ENCODE measurements at regions not wholly inside any gene's neighbourhood (a gene's known extent, or its start where the extent isn't known, plus 50 kb on each side); places are given as distances from the start of the nearest gene placed in this dataset.
"Not testable (repeated sequence)": the region's sequence is repeated elsewhere in the genome, so short reads cannot be mapped to it uniquely, and the experiment has no call there.

DNA sequence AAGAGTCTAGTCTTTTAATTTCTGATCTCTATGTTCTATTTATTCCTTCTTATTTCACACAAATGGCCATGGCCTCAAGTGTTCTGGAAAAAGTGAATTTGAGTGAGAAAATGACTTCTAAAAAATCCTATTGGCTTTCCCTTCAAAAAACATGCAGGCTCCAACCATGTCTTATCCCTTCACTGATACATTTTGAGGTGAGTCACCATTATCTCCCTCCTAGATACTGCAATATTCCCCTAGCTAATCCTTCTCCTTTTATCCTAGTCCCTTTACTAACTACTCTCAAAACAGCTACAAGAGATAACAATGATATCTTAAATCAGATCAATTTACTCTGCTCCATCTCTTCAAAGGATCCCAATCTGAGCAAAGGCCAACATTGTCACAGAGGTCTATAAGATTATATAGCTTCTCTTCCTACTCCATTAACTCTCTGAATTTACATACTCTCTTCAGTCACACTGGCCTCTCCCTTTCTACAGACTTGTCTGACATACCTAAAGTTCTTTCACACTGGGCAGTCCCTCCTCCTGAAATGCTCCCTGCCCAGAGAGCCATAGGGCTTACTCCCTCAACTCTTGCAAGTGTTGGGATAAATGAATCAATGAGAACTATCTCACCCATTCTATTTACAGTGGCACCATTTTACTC lies 129.2 kb downstream of the TENT5A start:
- H3K36me3 ChIP-seq (ENCODE audit: control insufficient read depth, insufficient read depth, low read length), result no peaks in the 10 kb centered on the region
- H3K27me3 ChIP-seq (ENCODE audit: control insufficient read depth, insufficient read depth, low read length), result no peaks in the 10 kb centered on the region
- no peaks in the 10 kb centered on the region for H3K9me3 ChIP-seq (ENCODE audit: control insufficient read depth, low read length)
- no peak overlapping the region for H3K4me3 ChIP-seq (ENCODE audit: low read length)
- H3K4me1 ChIP-seq (ENCODE audit: control insufficient read depth, insufficient read depth, low read length), result no peaks in the 10 kb centered on the region
- no peak overlapping the region for H3K9ac ChIP-seq (ENCODE audit: low read length)

DNA sequence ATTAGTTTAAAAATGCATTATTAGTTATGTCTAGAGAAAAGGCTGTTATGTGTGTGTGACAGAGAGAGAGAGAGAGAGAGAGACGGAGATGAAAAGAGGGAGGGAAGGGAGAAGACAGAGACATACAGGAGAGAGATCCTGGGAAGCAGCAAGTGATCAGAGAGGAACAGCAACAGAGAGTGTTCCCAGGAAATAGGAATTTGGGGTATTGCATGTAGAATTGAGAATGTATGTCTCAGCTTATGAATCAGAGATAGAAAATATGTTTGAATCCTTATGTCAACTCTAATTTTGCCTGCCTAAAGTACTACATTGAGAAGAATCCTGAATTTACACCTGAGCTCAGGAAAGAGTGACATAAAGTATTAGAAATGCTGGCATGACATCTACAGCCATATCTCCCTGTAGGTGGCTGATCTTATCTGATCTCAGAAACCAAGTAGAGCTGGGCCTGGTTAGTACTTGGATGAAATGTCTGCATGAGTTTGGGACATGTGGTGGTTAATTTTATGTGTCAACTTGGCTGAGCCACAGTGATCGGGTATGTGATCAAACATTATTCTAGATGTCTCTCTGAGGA lies 130.6 kb downstream of the TENT5A start:
- H3K36me3 ChIP-seq (ENCODE audit: control insufficient read depth, insufficient read depth, low read length), result no peaks in the 10 kb centered on the region

DNA sequence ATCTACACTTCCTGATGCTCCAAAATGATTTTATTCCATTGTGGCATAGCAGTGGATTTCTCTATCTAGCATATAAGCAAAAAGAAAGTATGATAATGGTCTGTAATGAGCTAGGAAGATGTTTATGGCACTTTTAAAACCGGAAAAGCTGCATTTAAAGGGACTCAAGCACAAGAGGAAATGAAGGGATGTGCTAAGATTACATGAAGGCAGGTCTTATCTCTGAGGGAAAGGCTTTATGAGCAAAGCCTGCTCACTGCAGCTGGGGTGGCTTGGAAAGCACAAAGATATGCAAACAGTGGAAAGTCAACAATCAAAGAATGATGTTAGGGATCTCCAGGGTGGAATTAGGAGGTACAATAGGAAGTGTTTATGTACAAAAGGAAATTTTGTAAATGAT lies 138.2 kb downstream of the TENT5A start:
- H3K9ac ChIP-seq (ENCODE audit: low read length), result no peak overlapping the region
- no peak overlapping the region for H3K4me3 ChIP-seq (ENCODE audit: low read length)
- H3K9me3 ChIP-seq (ENCODE audit: control insufficient read depth, low read length), result no peaks in the 10 kb centered on the region
- no peaks in the 10 kb centered on the region for H3K36me3 ChIP-seq (ENCODE audit: control insufficient read depth, insufficient read depth, low read length)
- no peaks in the 10 kb centered on the region for H3K27me3 ChIP-seq (ENCODE audit: control insufficient read depth, insufficient read depth, low read length)
- H3K4me1 ChIP-seq (ENCODE audit: control insufficient read depth, insufficient read depth, low read length), result peaks cover 9% of the 10 kb centered on the region

More for the DNA sequence above, 130.6 kb downstream of the TENT5A start:
- no peaks in the 10 kb centered on the region for H3K9me3 ChIP-seq (ENCODE audit: control insufficient read depth, low read length)
- H3K9ac ChIP-seq (ENCODE audit: low read length), result no peak overlapping the region
- H3K4me3 ChIP-seq (ENCODE audit: low read length), result no peak overlapping the region
- H3K4me1 ChIP-seq (ENCODE audit: control insufficient read depth, insufficient read depth, low read length), result no peaks in the 10 kb centered on the region
- no peaks in the 10 kb centered on the region for H3K27me3 ChIP-seq (ENCODE audit: control insufficient read depth, insufficient read depth, low read length)

DNA sequence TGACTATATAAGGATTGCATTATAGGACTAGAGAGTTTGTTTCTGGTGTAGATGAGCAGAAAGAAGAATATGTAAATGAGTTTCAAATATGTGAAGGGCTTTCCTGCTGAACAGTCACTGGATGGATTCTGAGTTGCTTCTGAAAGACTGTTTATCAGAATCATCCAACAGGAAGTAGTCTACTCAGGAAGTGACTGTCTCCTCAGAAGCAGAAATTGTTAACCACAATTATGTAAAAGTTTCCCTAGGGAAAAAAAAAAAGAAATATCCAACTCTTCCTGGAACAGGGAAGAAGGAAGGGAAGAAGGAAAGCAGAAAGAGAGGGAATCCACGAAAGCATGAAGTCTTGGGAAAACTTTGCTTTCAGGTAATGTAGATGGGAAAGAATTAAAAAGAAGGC lies 138.9 kb downstream of the TENT5A start:
- no peaks in the 10 kb centered on the region for H3K36me3 ChIP-seq (ENCODE audit: control insufficient read depth, insufficient read depth, low read length)
- H3K9me3 ChIP-seq (ENCODE audit: control insufficient read depth, low read length), result no peaks in the 10 kb centered on the region
- no peaks in the 10 kb centered on the region for H3K27me3 ChIP-seq (ENCODE audit: control insufficient read depth, insufficient read depth, low read length)
- H3K4me1 ChIP-seq (ENCODE audit: control insufficient read depth, insufficient read depth, low read length), result peaks cover 9% of the 10 kb centered on the region
- no peak overlapping the region for H3K4me3 ChIP-seq (ENCODE audit: low read length)
- H3K9ac ChIP-seq (ENCODE audit: low read length), result no peak overlapping the region

DNA sequence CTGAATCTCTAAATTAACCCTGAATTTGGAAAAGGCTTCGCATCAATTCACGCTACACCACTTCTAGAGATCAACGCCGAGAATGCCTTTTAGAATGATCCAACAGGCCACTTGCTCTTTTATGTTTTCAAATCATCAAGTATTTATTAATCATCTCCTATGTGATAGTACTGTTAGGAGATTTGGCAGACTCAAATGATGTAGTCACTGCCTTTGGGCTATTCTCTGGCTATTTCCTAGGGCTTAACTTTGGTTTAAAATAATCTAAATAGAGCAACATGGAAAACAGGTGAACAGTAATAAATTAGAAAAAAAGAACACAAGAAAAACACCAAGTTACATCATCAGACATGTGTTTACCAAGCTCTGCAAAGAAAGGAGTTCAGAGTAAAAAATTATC lies 140.3 kb downstream of the TENT5A start:
- Histone ChIP-seq H3K27me3 (ENCODE audit: control insufficient read depth, insufficient read depth, low read length) (no peaks in the 10 kb centered on the region), H3K4me3 (ENCODE audit: low read length) (no peak overlapping the region), H3K9ac (ENCODE audit: low read length) (no peak overlapping the region), H3K4me1 (ENCODE audit: control insufficient read depth, insufficient read depth, low read length) (peaks cover 9% of the 10 kb centered on the region), H3K9me3 (ENCODE audit: control insufficient read depth, low read length) (no peaks in the 10 kb centered on the region), H3K36me3 (ENCODE audit: control insufficient read depth, insufficient read depth, low read length) (no peaks in the 10 kb centered on the region)

DNA sequence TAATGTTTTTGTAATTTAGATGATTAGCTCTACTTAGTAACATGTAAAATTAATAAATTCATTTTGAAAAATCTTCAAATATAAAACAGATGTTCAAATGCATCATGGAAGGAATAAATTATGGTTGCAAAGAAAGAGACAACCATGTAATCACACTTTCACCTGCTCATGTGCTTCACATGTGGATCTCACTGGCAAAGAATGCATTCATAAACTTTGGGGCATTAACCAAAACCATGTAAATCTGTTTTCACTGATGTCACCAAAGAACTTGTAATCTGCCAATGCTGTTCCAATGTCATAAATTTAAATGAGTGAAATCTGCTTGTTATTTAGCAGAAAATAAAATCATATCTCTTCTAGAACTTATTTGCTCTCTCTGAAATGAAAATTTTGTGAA lies 142.7 kb downstream of the TENT5A start:
- Histone ChIP-seq H3K4me1 (ENCODE audit: control insufficient read depth, insufficient read depth, low read length) (peaks cover 9% of the 10 kb centered on the region), H3K36me3 (ENCODE audit: control insufficient read depth, insufficient read depth, low read length) (no peaks in the 10 kb centered on the region), H3K9ac (ENCODE audit: low read length) (no peak overlapping the region), H3K27me3 (ENCODE audit: control insufficient read depth, insufficient read depth, low read length) (no peaks in the 10 kb centered on the region), H3K4me3 (ENCODE audit: low read length) (no peak overlapping the region), H3K9me3 (ENCODE audit: control insufficient read depth, low read length) (no peaks in the 10 kb centered on the region)

DNA sequence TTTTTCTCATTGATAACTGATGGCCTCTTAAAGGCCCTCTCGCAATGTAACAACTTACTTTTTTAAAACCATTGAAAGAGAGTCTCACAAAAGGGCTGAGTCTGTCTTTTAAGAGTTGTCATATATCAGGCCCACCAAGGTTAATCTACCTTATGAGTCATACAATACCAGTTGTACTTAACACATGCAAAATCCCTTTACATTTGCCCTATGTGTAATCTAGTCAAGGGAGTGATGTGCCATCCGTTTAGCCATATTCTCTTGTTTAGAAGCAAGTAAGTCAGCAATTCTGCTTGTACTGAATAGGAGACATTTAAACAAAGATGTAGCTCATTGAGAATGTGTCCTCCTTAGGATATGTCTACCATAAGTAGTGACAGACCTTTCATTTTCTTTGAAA lies 143.7 kb downstream of the TENT5A start:
- Histone ChIP-seq H3K9me3 (ENCODE audit: control insufficient read depth, low read length) (no peaks in the 10 kb centered on the region), H3K9ac (ENCODE audit: low read length) (no peak overlapping the region), H3K27me3 (ENCODE audit: control insufficient read depth, insufficient read depth, low read length) (no peaks in the 10 kb centered on the region), H3K36me3 (ENCODE audit: control insufficient read depth, insufficient read depth, low read length) (no peaks in the 10 kb centered on the region), H3K4me3 (ENCODE audit: low read length) (no peak overlapping the region), H3K4me1 (ENCODE audit: control insufficient read depth, insufficient read depth, low read length) (no peaks in the 10 kb centered on the region)

DNA sequence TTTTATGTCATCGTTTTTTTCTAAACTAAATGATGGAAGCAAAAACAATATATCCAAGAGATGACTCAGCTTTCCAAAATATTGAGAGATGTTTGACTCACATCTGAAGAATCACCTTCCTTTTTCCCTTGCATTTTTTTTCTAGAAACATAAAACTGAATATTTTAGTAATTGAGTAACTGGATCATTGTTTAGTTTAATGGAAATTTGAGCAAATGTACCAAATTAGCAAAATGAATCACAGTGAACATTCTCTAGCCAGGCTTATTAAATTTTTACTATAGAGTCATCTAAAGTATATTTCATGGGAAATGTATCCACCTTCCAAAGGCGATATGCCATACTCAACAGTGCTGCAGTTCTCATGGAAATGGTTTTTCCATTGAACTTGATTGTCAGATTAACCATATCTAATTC lies 145.5 kb downstream of the TENT5A start:
- H3K9ac ChIP-seq (ENCODE audit: low read length), result no peak overlapping the region
- H3K4me1 ChIP-seq (ENCODE audit: control insufficient read depth, insufficient read depth, low read length), result no peaks in the 10 kb centered on the region
- no peak overlapping the region for H3K4me3 ChIP-seq (ENCODE audit: low read length)
- H3K27me3 ChIP-seq (ENCODE audit: control insufficient read depth, insufficient read depth, low read length), result no peaks in the 10 kb centered on the region
- no peaks in the 10 kb centered on the region for H3K9me3 ChIP-seq (ENCODE audit: control insufficient read depth, low read length)
- no peaks in the 10 kb centered on the region for H3K36me3 ChIP-seq (ENCODE audit: control insufficient read depth, insufficient read depth, low read length)

DNA sequence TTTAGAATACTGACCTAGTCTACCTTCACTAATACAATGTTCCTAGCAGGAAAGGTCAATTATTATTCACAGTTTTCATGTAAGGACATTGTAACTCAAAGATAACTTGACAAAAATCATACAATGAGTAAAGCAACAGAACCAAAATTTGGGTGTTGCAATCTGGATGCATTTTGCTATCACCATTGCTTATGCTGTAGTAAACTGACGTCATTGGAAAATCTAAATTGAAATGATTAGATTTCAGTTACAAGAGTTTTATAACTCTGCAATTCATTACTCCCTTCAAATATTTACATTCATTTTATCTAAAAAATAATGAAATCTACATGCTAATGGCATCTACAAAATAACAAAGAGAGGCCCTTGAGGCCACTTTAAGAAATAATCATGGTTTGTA lies 147.0 kb downstream of the TENT5A start:
- no peak overlapping the region for H3K9ac ChIP-seq (ENCODE audit: low read length)

DNA sequence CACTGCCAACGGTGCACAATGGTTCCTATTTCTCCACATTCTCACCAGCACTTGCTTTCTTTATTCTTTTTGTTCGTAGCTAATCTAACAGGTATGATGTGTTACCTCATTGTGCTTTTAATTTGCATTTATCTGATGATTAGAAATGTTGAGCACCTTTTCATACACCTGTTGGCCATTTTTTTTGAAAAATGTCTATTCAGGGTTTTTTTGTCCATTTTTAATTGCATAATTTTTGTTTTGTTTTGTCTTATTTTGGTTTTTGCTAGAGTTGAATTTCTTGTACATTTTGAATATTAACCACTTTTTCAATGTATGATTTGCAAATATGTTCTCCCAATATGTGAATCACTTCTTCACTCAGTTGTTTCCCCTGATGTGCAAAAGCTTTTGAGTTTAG lies 150.6 kb downstream of the TENT5A start:
- Histone ChIP-seq H3K4me1 (ENCODE audit: control insufficient read depth, insufficient read depth, low read length) (no peaks in the 10 kb centered on the region), H3K27me3 (ENCODE audit: control insufficient read depth, insufficient read depth, low read length) (no peaks in the 10 kb centered on the region), H3K4me3 (ENCODE audit: low read length) (no peak overlapping the region), H3K9ac (ENCODE audit: low read length) (no peak overlapping the region), H3K9me3 (ENCODE audit: control insufficient read depth, low read length) (no peaks in the 10 kb centered on the region), H3K36me3 (ENCODE audit: control insufficient read depth, insufficient read depth, low read length) (no peaks in the 10 kb centered on the region)

More for the DNA sequence above, 147.0 kb downstream of the TENT5A start:
- Histone ChIP-seq H3K36me3 (ENCODE audit: control insufficient read depth, insufficient read depth, low read length) (no peaks in the 10 kb centered on the region), H3K9me3 (ENCODE audit: control insufficient read depth, low read length) (no peaks in the 10 kb centered on the region), H3K4me1 (ENCODE audit: control insufficient read depth, insufficient read depth, low read length) (no peaks in the 10 kb centered on the region), H3K27me3 (ENCODE audit: control insufficient read depth, insufficient read depth, low read length) (no peaks in the 10 kb centered on the region), H3K4me3 (ENCODE audit: low read length) (no peak overlapping the region)

DNA sequence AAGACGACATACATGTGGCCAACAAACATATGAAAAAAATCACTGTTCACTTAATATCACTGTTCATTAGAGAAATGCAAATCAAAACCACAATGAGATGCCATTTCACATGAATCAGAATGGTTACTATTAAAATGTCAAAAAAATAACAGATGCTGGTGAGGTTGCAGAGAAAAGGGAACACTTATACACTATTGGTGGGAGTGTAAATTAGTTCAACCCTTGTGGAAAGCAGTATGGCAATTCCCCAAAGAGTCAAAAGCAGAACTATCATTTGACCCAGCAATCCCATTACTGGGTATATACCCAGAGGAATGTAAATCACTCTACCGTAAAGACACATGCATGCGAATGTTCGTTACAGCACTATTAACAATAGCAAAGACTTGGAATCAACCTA lies 152.0 kb downstream of the TENT5A start:
- H3K27me3 ChIP-seq (ENCODE audit: control insufficient read depth, insufficient read depth, low read length); H3K4me3 ChIP-seq (ENCODE audit: low read length); H3K36me3 ChIP-seq (ENCODE audit: control insufficient read depth, insufficient read depth, low read length); H3K9ac ChIP-seq (ENCODE audit: low read length); H3K9me3 ChIP-seq (ENCODE audit: control insufficient read depth, low read length); H3K4me1 ChIP-seq (ENCODE audit: control insufficient read depth, insufficient read depth, low read length): not testable (repeated sequence)

DNA sequence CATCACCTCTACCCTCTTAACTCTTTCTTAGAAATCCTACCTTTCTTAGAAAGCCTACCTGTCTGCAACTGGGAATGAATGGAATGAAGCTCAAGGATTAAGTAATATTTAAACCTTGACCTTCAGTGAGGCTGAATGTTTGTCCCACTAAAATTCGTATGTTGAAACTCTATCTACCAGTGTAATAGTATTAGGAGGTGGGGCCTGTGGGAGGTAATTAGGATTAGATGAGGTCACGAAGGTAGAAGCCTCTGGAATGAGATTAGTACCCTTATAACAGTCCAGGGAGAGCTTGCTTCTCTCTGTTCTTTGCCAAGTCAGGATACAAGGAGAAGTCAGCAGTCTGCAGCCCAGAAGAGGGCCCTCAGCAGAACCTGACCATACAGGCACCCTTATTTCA lies 158.0 kb downstream of the TENT5A start:
- Histone ChIP-seq H3K4me3 (ENCODE audit: low read length) (no peak overlapping the region), H3K9ac (ENCODE audit: low read length) (no peak overlapping the region), H3K4me1 (ENCODE audit: control insufficient read depth, insufficient read depth, low read length) (no peaks in the 10 kb centered on the region), H3K36me3 (ENCODE audit: control insufficient read depth, insufficient read depth, low read length) (no peaks in the 10 kb centered on the region), H3K27me3 (ENCODE audit: control insufficient read depth, insufficient read depth, low read length) (no peaks in the 10 kb centered on the region), H3K9me3 (ENCODE audit: control insufficient read depth, low read length) (no peaks in the 10 kb centered on the region)

DNA sequence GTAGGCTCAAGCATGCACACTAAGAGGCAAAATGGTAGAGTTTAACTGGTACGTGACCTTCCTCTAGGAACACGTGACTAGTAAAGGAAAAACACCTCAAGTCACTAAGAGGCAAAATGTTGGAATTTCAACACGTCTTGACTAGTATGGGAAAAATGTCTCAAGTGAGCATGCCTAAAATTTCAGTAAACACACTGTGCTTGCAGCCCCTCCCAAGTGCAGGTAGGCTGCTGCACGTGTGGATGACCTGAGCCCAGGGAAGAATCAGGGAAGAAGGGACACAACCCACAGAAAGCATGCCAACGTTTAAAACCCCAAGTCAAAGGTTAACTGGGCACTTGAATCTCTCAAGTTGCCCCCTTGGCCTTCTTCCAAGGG lies 162.2 kb downstream of the TENT5A start:
- Histone ChIP-seq H3K4me1 (ENCODE audit: control insufficient read depth, insufficient read depth, low read length) (no peaks in the 10 kb centered on the region), H3K9me3 (ENCODE audit: control insufficient read depth, low read length) (no peaks in the 10 kb centered on the region), H3K9ac (ENCODE audit: low read length) (no peak overlapping the region), H3K36me3 (ENCODE audit: control insufficient read depth, insufficient read depth, low read length) (no peaks in the 10 kb centered on the region), H3K27me3 (ENCODE audit: control insufficient read depth, insufficient read depth, low read length) (no peaks in the 10 kb centered on the region), H3K4me3 (ENCODE audit: low read length) (no peak overlapping the region)

Measured in mucosa of stomach (tissue), 1 donor.